A549 (cell line): ENCODE measurements at regions not wholly inside any gene's neighbourhood (a gene's known extent, or its start where the extent isn't known, plus 50 kb on each side); places are given as distances from the start of the nearest gene placed in this dataset.

Experiments used
- CTCF ChIP-seq: fragments of >200 bp; sonication (Bioruptor Twin); formaldehyde crosslinking; IDR thresholded peaks from 3 replicates; pipeline ENCODE4 v1.5.1; 2016
- KDM5A ChIP-seq: fragments of 200-600 bp; sonication (generic); IDR thresholded peaks from 2 replicates; pipeline ENCODE4 v1.6.1; 2016; ENCODE audit warnings: antibody characterized with exemption, mild to moderate bottlenecking
- RFX5 ChIP-seq: fragments of 450-650 bp; IDR thresholded peaks from 2 replicates; pipeline ENCODE4 v1.7.1; 2014; ENCODE audit warnings: antibody characterized with exemption, mild to moderate bottlenecking, moderate library complexity

GRCh38 chr7:142476077-142476476, 218.2 kb upstream of the PRSS58 start:
- TF ChIP-seq CTCF (no peak), KDM5A (no peak), RFX5 (no peak)
